Spleen (tissue), 11 donors: ENCODE measurements at regions not wholly inside any gene's neighbourhood (a gene's known extent, or its start where the extent isn't known, plus 50 kb on each side); places are given as distances from the start of the nearest gene placed in this dataset.

Experiments used
- DNase-seq: peaks from one replicate; pipeline ENCODE4 v3.0.0-alpha.2; 2020
- H3K27ac ChIP-seq, 8 donors: fragments of 200-600 bp; sonication (generic) in 7 of 8; 1 replicate in 4 of 8; 2 replicates in 4 of 8; pipeline versions ENCODE4 v1.5.0 to v1.8.0; 2016 to 2021; ENCODE audit warnings: inconsistent platforms in 4 of 8, mild to moderate bottlenecking in 4 of 8, moderate library complexity in 1 of 8
- H3K27me3 ChIP-seq, 7 donors: fragments of 200-600 bp; sonication (generic) in 6 of 7; replicated peaks in 1 of 7; 1 replicate in 4 of 7; 2 replicates in 3 of 7; pipeline versions ENCODE4 v1.5.0 to v1.8.0; 2016 to 2021; ENCODE audit warnings: inconsistent platforms in 3 of 7, mild to moderate bottlenecking in 1 of 7
- H3K36me3 ChIP-seq, 6 donors: fragments of 200-600 bp; sonication (generic) in 5 of 6; 1 replicate in 4 of 6; 2 replicates in 2 of 6; pipeline versions ENCODE4 v1.5.0 to v1.8.0; 2016 to 2021; ENCODE audit warnings: inconsistent platforms in 2 of 6
- H3K4me1 ChIP-seq, 6 donors: fragments of 200-600 bp; sonication (generic) in 5 of 6; 1 replicate in 3 of 6; 2 replicates in 3 of 6; pipeline versions ENCODE4 v1.5.0 to v1.8.0; 2016 to 2021; ENCODE audit warnings: inconsistent platforms in 3 of 6
- H3K4me3 ChIP-seq, 8 donors: fragments of 200-600 bp; sonication (generic) in 7 of 8; 1 replicate in 4 of 8; 2 replicates in 4 of 8; pipeline versions ENCODE4 v1.5.0 to v1.8.0; 2016 to 2021; ENCODE audit warnings: inconsistent platforms in 4 of 8, mild to moderate bottlenecking in 4 of 8, moderate library complexity in 2 of 8
- H3K9me3 ChIP-seq, 8 donors: fragments of 200-600 bp; sonication (generic) in 7 of 8; 1 replicate in 4 of 8; 2 replicates in 4 of 8; pipeline versions ENCODE4 v1.5.0 to v1.8.0; 2016 to 2021; ENCODE audit warnings: inconsistent platforms in 4 of 8
- POLR2A ChIP-seq, 3 donors: fragments of 450-650 bp; IDR thresholded peaks; one replicate each; pipeline ENCODE4 v1.5.1; 2017; ENCODE audit warnings: antibody characterized with exemption in 3 of 3, mild to moderate bottlenecking in 1 of 3
- POLR2AphosphoS5 ChIP-seq, 3 donors: sonication (generic); formaldehyde crosslinking; IDR thresholded peaks; one replicate each; pipeline ENCODE4 v1.5.1; 2017; ENCODE audit warnings: antibody characterized with exemption in 3 of 3
- WGBS, 5 donors: extraction: QIAGEN DNeasy Blood & Tissue Kit in 3 of 5; methylation state at CpG; one replicate each; pipeline versions ENCODE4 v1.1.5 to v1.1.7; 2013 to 2018; 5-methylcytosine and 5-hydroxymethylcytosine counted together
- intact Hi-C: fragments of 100-400 bp; cut with DNase I; formaldehyde crosslinking; loops from one replicate; pipeline ENCODE4 v1.15.0; 2023; ENCODE audit warnings: low total_unique reads
- TF ChIP-seq, protein P1 (sequence below), 11 experiments: fragments of 200-600 bp in 7 of 11; fragments of 450-650 bp in 4 of 11; sonication (generic) in 4 of 11; IDR thresholded peaks in 8 of 11; conservative IDR thresholded peaks in 3 of 11; 1 replicate in 7 of 11; 2 replicates in 4 of 11; pipeline versions ENCODE4 v1.4.0 to v1.8.0; 2016 to 2021; ENCODE audit warnings: antibody characterized with exemption in 11 of 11, inconsistent platforms in 4 of 11, mild to moderate bottlenecking in 1 of 11
- donor health status: healthy with polysubstance abuse.
- donor health status: DM: no; HTN: no; CAD: no; lungs with moderate emphysema.
- donor health status: DM: no; HTN: no; CAD: no.
- donor health status: Bipolar disorder and iron deficiency.
- donor health status: healthy.
- donor health status: DM: no; HTN: no; CAD: no.
- donor health status: DM: yes; HTN: yes; CAD: no.

DNA sequence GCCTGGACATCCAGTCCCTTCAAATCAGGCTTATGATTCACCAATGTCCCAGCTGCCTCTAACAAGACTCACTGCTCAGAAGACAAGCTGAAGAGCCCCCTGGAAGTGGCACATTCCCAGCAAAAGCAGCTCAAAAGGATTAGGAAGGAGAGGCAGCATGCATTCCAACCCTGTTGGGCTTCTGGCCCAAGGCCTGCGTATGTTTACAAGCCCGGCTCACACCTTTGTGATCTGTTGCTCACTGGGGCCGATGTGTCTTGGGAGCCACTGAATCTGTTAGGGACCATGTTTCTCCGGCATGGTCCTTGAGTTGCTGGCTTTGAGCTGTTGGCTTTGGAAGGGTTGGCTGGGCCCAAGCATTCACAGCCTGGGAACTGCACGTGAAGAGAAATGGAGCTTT is 81.2 kb upstream of the C1orf174 start:
- Histone ChIP-seq H3K9me3 (no peaks in the 10 kb centered on the region), H3K4me1 (no peaks in the 10 kb centered on the region), H3K4me3 (no peak overlapping the region), H3K36me3 (no peaks in the 10 kb centered on the region), H3K27ac (no peak overlapping the region), H3K27me3 (peaks cover 0 to 36% (median 0%) of the 10 kb centered on the region in 7 donors)
- intact Hi-C loops: no loop called here
- TF ChIP-seq, protein P1, sequence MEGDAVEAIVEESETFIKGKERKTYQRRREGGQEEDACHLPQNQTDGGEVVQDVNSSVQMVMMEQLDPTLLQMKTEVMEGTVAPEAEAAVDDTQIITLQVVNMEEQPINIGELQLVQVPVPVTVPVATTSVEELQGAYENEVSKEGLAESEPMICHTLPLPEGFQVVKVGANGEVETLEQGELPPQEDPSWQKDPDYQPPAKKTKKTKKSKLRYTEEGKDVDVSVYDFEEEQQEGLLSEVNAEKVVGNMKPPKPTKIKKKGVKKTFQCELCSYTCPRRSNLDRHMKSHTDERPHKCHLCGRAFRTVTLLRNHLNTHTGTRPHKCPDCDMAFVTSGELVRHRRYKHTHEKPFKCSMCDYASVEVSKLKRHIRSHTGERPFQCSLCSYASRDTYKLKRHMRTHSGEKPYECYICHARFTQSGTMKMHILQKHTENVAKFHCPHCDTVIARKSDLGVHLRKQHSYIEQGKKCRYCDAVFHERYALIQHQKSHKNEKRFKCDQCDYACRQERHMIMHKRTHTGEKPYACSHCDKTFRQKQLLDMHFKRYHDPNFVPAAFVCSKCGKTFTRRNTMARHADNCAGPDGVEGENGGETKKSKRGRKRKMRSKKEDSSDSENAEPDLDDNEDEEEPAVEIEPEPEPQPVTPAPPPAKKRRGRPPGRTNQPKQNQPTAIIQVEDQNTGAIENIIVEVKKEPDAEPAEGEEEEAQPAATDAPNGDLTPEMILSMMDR (IDR thresholded peaks at IDR 0.05 in 8 of 11, conservative IDR thresholded peaks at IDR 0.05 in 3 of 11): no peak
- TF ChIP-seq POLR2AphosphoS5 (IDR thresholded peaks at IDR 0.05): no peak
- WGBS, 5 donors: 63 to 83% (median 66%) methylated on average over 5 of the region's 5 CpGs
- DNase-seq: peak; percentile 34

DNA sequence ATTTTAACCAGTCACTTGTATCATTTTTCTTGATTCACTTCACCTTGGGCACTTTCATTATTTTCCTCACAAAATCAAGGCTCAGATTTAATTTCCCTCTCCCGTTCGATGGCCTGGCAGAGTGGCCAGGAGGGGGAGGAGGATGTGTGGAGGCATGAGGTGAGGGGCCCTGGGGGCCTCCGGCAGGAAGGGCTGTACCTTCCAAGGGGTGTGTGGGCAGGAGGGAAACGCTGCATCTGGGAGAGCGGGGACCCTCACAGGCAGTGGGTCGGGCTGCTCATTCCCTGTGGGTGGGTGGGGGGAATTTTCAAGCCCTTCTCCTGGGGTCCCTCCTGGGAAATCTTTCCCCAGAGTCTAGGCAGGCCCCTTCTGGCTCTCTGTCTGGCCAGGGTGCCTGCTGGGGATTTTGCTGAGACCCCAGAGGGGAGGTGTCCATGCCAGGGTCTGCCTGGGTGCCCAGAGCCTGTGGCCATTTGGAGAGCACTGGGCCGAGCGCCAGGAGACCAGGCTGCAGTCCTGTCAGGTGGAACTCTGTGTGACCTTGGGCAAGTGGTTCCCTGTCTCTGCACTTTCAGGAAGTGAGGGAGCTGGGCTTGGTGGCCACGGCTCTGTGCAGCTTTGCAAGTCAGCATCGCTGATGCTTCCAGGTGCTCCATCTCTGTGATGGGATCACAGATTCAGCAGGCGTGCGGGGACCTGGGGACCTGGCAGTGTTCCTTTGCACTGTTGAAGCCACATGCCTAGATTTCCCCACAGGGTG is 81.9 kb upstream of the C1orf174 start:
- H3K4me3 ChIP-seq: no peak overlapping the region
- no peaks in the 10 kb centered on the region for H3K36me3 ChIP-seq
- H3K27ac ChIP-seq: no peak overlapping the region
- intact Hi-C loops: no loop called here
- DNase-seq: peak; percentile 41
- no peaks in the 10 kb centered on the region for H3K4me1 ChIP-seq
- peaks cover 0 to 32% (median 0%) of the 10 kb centered on the region in 7 donors for H3K27me3 ChIP-seq
- no peaks in the 10 kb centered on the region for H3K9me3 ChIP-seq
- TF ChIP-seq POLR2A (IDR thresholded peaks at IDR 0.05): no peak
- TF ChIP-seq, protein P1 (IDR thresholded peaks at IDR 0.05 in 8 of 11, conservative IDR thresholded peaks at IDR 0.05 in 3 of 11): no peak
- TF ChIP-seq POLR2AphosphoS5 (IDR thresholded peaks at IDR 0.05): no peak
- WGBS, 5 donors: 33 to 47% (median 43%) methylated on average over 10 to 12 of the region's 12 CpGs

DNA sequence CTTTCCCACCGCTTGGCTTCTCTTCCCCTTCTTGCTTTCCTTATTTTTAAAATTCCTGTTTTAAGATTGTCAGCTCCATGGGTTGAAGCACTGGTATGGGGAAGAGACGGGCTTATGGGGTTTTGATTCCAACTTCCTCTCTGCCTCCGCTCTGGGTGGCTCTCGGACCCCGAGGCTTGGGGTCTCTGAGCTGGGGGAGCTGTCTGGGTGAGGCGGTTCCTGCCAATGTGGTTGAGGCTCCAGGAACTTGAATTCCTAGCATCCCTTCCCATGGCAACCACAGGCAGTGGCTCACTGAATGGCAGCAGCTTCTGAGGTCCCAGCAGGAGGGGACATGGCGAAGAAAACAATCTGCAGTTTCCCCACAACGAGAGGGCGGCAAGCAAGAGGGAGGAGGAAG is 83.1 kb upstream of the C1orf174 start:
- H3K27ac ChIP-seq: no peak overlapping the region
- no peaks in the 10 kb centered on the region for H3K9me3 ChIP-seq
- TF ChIP-seq POLR2AphosphoS5 (IDR thresholded peaks at IDR 0.05) (no peak), POLR2A (IDR thresholded peaks at IDR 0.05) (no peak)
- no peaks in the 10 kb centered on the region for H3K36me3 ChIP-seq
- no peak overlapping the region for H3K4me3 ChIP-seq
- peaks cover 0 to 40% (median 0%) of the 10 kb centered on the region in 7 donors for H3K27me3 ChIP-seq
- no peak for DNase-seq
- intact Hi-C loops: no loop called here
- 51 to 64% (median 54%) methylated on average over 9 of the region's 9 CpGs for WGBS, 5 donors
- no peaks in the 10 kb centered on the region for H3K4me1 ChIP-seq

DNA sequence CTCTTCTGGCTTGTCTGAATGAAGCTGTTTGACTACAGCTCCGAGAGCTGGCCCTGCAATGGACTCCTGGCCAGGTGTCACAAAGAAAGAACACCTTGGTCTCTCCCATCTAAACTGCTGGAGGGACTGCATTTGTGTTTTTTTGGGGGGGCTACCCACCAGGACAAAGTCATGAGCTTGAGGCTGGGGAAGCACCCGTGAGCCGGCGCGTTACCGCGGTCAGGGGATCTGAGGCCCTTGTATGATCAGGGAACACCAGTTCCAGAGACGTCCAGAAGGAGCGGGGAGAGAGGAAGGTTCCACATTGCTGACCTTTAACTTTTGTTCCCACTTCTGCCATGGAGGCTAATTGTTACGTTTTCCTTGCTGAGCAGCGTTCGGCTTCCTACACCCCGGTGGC is 84.5 kb upstream of the C1orf174 start:
- Histone ChIP-seq H3K9me3 (no peaks in the 10 kb centered on the region), H3K4me3 (no peak overlapping the region), H3K4me1 (no peaks in the 10 kb centered on the region), H3K27ac (no peak overlapping the region), H3K36me3 (no peaks in the 10 kb centered on the region), H3K27me3 (peaks cover 0 to 41% (median 0%) of the 10 kb centered on the region in 7 donors)
- TF ChIP-seq, protein P1 (IDR thresholded peaks at IDR 0.05 in 8 of 11, conservative IDR thresholded peaks at IDR 0.05 in 3 of 11): no peak
- TF ChIP-seq POLR2AphosphoS5 (IDR thresholded peaks at IDR 0.05) (no peak), POLR2A (IDR thresholded peaks at IDR 0.05) (no peak)
- 85 to 92% (median 89%) methylated on average over 13 of the region's 13 CpGs for WGBS, 5 donors
- intact Hi-C loops: no loop called here
- DNase-seq: peak; percentile 56
